Cardiac septum (tissue), 1 donor: ENCODE measurements at regions not wholly inside any gene's neighbourhood (a gene's known extent, or its start where the extent isn't known, plus 50 kb on each side); places are given as distances from the start of the nearest gene placed in this dataset.

ENCODE experiments used
- DNase-seq: peaks from one replicate; pipeline ENCODE4 v3.0.0-alpha.2; 2020; ENCODE audit warnings: low spot score
- intact Hi-C: fragments of 100-400 bp; cut with DNase I; formaldehyde crosslinking; loops from one replicate; pipeline ENCODE4 v1.14.0; 2022
- donor health status: DM: no; HTN: no; CAD: no.

DNA sequence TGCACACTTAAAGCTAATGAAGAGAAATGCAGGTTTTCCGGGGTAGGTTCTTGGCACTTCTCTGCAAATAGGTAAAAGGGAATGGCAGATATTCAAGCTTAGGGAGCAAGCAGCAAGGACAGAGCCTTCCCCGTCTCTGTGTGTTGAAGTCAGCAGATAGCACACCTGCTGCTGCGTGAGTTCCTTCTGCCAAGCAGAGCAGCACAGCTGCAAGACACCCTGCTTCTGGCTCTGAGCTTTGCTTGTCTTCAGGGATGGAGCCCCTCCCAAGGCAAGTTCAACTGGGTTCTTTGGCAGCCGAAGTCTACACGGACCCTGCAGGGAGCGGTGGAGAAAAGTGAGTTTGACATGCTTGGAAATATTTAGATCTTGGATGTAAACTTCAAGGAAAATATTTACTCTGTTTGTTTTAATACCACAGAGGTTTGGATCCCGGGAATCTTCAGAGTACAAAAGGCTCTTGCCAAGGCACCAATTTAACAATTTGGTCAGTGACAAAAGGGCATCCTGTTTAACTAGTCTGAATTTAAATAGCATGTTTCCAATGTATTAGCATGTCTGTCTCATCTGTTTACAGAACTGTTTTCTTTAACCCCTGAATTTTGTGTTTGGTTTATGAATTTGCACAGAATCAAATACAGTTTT lies 113.4 kb upstream of the KCNJ16 start:
- no peak for DNase-seq
- intact Hi-C loops: no loop called here

DNA sequence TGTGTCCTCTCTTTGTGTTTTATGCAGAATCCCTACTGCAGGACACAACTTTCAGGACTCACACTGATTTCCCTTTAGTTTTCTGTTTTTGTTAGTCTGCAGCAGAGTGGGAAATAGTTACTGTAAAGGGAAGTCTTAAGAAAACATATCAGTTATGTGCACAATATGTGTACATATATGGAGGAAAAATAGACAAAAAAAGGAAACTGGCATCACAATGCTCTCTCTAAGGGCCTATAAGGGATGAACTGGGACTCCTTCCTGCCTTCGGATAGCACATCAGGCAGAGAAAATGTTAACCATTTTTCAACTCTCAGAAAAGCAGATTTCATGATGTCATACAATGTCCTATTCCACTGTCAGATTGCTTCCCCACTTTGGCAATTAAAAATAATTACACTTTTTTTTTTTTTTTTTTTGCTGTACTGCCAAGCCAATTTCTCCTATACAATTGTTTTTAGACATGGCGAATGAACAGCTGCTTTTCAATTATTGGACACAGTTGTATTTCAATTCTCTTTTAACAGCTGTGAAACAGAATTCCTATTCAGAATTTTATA lies 112.5 kb upstream of the KCNJ16 start:
- intact Hi-C loops: no loop called here
- no peak for DNase-seq

DNA sequence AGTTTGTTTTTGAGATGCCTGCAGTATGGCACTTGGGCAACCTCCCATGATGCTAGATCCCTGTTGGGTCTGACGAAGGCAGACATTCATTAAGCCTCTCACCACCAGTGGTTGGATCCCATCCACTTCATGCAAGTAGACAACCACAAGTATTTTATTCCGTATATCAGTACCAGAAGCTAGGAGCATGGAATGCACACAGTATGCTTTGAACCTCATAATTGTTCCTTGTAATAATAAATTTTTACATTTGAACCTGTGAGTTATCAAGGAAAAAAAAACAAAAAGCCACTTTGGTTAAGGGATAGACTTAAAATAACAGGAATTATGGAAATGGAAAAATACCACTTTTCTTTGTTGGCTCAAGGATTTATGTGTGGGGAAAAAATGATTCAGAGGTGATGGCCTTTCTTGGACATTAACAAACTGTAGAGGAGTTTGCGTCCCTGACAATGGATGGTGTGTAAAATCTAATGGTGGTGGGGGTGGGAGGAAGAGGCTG lies 107.1 kb upstream of the KCNJ16 start:
- intact Hi-C loops: no loop called here

GRCh38 chr17:69969897-69970296 lies 105.1 kb upstream of the KCNJ16 start:
- intact Hi-C loops: no loop called here
- DNase-seq: no peak

More for the DNA sequence above, 107.1 kb upstream of the KCNJ16 start:
- no peak for DNase-seq

DNA sequence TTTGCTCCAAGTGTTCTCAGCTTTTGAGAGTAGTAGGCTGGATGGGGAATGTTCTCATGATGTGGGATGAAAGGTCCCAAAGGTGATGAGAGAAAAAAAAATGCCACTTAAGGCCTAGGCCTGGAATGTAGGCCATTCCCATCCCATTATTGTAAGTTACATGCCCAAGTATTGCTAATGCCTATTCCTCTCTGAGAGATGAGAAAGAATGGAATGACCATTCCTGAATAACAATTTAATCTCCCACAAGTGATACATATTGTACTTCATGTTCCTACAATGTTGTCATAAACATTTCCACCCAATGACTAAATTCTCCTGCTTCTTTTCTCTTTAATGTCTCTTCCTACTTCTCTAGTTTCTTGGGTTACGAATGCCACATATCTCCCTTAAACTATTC lies 102.8 kb upstream of the KCNJ16 start:
- intact Hi-C loops: no loop called here
- no peak for DNase-seq

DNA sequence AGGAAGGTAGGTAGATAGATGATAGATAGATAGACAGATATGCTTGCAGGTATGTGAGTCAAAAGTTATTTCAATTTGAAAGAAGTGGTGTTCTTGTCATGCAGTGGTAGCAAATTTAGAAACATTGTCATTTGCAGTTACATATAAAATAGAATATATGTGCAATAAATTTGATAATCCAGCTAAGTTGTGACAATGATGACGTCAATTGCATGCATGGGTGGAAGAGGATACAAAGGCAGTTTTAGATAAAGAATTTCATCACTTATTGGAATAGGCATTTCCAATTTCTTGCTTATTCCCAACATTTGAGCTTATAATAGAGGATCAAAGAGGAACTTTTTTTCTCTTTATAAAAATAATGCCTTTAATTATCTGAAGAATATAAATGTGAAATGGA lies 99.2 kb upstream of the KCNJ16 start:
- no peak for DNase-seq
- intact Hi-C loops: no loop called here

DNA sequence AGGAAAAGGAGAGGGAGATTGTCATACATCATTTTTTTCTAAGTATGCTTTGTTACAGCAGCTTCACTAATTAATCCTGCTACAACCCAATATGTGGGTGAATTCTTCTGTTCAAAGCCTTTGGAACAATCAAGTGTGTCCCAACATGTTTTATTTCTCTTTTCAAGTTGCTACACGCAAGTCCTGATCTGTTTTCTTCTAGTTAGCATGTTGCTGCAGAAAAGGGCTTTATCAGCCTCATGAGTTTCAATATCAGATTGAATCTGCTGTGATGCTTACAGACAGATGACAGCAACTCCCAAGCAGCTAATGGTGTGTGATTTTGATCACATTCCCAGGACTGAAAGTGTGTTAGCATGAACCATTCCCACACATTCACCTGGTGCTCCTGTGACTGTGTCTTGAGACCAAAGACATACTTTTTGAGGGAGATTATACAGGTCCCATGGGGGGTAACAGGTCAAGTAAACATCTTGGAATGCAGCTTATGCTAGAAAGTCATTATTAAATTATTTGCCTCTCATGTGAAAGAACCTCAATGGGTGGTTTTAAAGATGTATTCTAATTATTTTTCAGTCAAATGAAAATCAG lies 96.9 kb upstream of the KCNJ16 start:
- no peak for DNase-seq
- intact Hi-C loops: no loop called here

DNA sequence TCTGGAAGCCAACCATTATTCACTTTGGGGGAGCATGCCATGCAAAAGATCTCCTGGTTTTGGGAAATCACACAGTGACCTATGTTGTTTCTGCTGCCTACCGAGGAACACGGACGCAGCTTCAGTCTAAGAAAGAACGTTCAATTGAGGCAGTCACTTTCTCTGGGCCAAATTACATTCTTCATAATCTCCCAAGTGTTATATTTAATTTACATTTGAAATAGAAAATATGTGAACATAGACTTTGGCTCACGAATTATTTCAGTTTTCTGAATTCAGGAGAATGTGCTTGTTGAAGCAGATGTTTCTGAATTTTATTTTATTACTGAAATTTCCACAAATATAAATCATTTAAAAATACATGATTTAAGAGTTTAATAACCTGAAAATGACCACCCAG lies 93.6 kb upstream of the KCNJ16 start:
- intact Hi-C loops: no loop called here
- DNase-seq: no peak

DNA sequence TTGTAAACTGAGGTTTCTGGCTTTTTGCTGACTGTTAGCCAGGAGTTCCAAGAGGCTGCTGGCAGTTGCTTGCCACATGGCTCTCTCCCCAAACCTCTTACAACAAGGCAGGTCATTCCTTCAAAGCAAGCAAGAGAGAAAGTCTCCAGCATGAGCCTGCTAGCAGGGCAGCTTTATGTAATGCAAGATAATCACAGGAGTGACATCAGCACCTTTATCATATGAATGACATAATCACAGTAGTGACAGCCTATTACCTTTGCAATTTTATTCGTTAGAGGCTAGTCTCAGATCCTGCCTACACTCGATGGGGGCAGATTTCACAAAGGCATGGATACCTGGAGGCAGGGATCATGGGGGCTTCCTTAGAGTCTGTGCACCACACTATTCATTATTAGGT lies 79.5 kb upstream of the KCNJ16 start:
- intact Hi-C loops: no loop called here
- DNase-seq: no peak

GRCh38 chr17:69997332-69997731 lies 77.7 kb upstream of the KCNJ16 start:
- DNase-seq: no peak
- intact Hi-C loops: no loop called here

GRCh38 chr17:69999253-69999652 lies 75.8 kb upstream of the KCNJ16 start:
- no peak for DNase-seq
- intact Hi-C loops: no loop called here

DNA sequence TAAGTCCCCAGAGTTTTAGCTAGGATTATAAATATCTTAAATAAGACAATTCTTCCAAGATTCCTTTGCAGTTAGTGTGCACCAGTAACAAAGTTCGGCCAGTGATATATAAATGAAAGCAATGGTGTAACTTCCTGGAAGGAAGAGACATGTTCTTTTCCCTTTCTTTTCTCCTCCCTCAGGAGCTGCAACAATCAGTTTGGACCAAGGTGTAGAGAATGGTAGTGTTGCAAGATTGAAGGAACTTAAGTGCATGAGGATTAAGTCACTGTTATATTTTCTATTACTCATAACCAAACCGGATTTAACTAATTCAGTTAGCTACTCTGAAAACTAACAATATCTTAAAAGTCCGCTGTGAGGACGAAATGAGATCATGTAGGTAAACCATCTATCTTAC lies 68.9 kb upstream of the KCNJ16 start:
- intact Hi-C loops: no loop called here
- DNase-seq: no peak

DNA sequence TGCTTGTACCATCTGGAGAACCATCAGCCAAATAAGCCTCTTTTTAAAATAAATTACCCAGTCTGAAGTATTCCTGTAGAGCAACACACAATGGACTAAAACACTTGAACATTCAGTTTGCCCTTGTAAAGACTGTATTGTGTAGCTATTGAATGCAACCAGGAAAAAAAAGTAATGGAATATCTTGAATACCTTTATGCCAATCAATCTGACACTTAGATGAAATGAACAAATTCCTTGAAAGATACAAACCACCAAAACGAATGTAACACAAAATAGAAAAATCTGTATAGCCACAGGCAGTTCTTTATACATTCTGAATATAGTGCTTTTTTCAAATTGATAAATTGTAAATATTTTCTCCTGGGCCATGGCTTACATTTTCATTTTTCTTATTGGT lies 63.3 kb upstream of the KCNJ16 start:
- DNase-seq: no peak
- intact Hi-C loops: no loop called here

- intact Hi-C loops: no loop called here
- DNase-seq: no peak
These were observed 61.1 kb upstream of the KCNJ16 start for GRCh38 chr17:70013911-70014310.

DNA sequence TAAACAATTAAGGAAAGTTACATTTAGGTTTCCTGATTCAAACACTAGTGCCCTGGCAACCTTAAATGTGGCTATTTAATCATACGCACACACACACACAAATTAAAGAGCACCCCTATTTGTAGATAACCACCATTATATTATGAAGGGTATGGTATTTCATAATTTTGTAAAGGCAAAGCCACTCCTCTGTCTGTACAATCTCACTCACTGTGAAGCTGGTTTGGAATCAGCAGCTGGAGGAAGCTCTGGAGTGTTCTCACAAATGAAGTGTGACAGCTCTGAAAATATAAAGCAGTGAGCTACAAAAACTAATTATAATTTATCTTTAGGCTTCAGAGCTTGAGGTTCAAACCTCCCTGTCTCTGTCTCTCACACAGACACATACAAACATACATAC lies 57.9 kb upstream of the KCNJ16 start:
- DNase-seq: no peak
- intact Hi-C loops: no loop called here

DNA sequence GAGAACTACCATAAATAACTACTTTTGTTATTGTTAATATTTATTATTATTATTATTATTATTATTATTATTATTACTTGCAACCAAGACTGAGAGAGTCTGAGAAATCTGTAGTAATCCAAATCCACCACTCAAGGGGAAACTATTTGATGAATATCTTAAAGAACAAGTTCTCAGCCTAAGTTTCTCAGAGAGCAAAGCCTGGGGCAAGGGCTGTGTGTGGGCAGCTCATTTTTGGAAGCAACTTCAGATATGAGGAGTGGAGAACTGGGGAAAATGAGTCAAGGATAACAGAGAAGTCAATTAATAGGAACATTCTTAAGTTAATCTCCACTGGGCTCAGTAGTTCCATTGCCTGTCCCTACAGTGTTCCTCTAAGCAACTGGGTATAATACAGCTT lies 57.1 kb upstream of the KCNJ16 start:
- no peak for DNase-seq
- intact Hi-C loops: no loop called here

GRCh38 chr17:70021726-70022125 lies 53.3 kb upstream of the KCNJ16 start:
- intact Hi-C loops: no loop called here
- no peak for DNase-seq

- intact Hi-C loops: no loop called here
These were observed 52.9 kb upstream of the KCNJ16 start for GRCh38 chr17:70022175-70022574.

DNA sequence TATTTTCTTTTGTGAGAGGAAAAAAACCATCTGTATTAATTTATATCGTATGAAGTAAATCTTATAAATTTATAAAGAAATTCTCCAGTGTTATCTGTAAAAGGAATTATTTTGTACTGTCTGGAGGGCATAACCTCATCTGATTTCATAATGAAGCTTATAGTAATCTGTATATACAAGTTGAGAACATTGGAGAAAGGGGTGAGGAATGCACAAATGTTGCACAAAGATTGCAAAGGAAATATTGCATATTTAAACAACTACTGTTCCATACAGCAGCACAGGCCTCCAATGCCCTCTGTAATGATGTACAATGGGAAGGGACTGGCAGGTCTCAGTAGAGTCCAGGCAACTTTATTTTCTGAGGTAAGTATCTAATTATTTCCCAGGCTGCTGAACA lies 50.8 kb upstream of the KCNJ16 start:
- DNase-seq: no peak
- intact Hi-C loops: no loop called here

More at GRCh38 chr17:70022175-70022574, 52.9 kb upstream of the KCNJ16 start:
- DNase-seq: no peak
